GM23338 (cell line): ENCODE measurements at regions not wholly inside any gene's neighbourhood (a gene's known extent, or its start where the extent isn't known, plus 50 kb on each side); places are given as distances from the start of the nearest gene placed in this dataset.
A peak's percentile ranks its signal among the peaks of the same experiment; 100 is the strongest.

ENCODE experiments used
- ATAC-seq: fragments of 200-7000 bp; cut with Tn5 transposase; 3 replicates; pipeline ENCODE4 v1.9.1; 2020
- DNase-seq: peaks from one replicate; pipeline ENCODE4 v3.0.0-alpha.2; 2015; ENCODE audit warnings: low spot score
- H2AFZ ChIP-seq: fragments of 200-600 bp; sonication (generic); 2 replicates; pipeline ENCODE4 v1.8.0; 2016; ENCODE audit warnings: antibody characterized with exemption, mild to moderate bottlenecking, moderate library complexity
- H3F3A ChIP-seq: fragments of 200-600 bp; sonication (generic); replicated peaks from 2 replicates; pipeline ENCODE4 v1.8.0; 2017; ENCODE audit warnings: antibody characterized with exemption, mixed run types, low read depth
- H3K27ac ChIP-seq: fragments of 200-600 bp; sonication (generic); 2 replicates; pipeline ENCODE4 v1.6.1; 2016; ENCODE audit warnings: low read depth
- H3K27me3 ChIP-seq: fragments of 200-600 bp; sonication (generic); 2 replicates; pipeline ENCODE4 v1.8.0; 2016; ENCODE audit warnings: mild to moderate bottlenecking, mixed run types, moderate library complexity; ENCODE audit not compliant: insufficient read depth
- H3K36me3 ChIP-seq: fragments of 200-600 bp; sonication (generic); 2 replicates; pipeline ENCODE4 v1.8.0; 2016; ENCODE audit warnings: mild to moderate bottlenecking; ENCODE audit not compliant: insufficient read depth
- H3K4me1 ChIP-seq: fragments of 200-600 bp; sonication (generic); 2 replicates; pipeline ENCODE4 v1.8.0; 2016; ENCODE audit warnings: mild to moderate bottlenecking, moderate library complexity; ENCODE audit not compliant: insufficient read depth
- H3K4me2 ChIP-seq: fragments of 200-600 bp; sonication (generic); 2 replicates; pipeline ENCODE4 v1.7.1; 2017; ENCODE audit warnings: mixed run types
- H3K4me3 ChIP-seq: fragments of 200-600 bp; sonication (generic); 2 replicates; pipeline ENCODE4 v1.6.1; 2016; ENCODE audit warnings: mixed run types
- H3K79me2 ChIP-seq: fragments of 200-600 bp; sonication (generic); replicated peaks from 2 replicates; pipeline ENCODE4 v1.8.0; 2017; ENCODE audit warnings: mild to moderate bottlenecking; ENCODE audit not compliant: insufficient read depth
- H3K9me2 ChIP-seq: fragments of 200-600 bp; sonication (generic); 2 replicates; pipeline ENCODE4 v1.8.0; 2017; ENCODE audit not compliant: insufficient read depth
- H4K20me1 ChIP-seq: fragments of 200-600 bp; sonication (generic); replicated peaks from 2 replicates; pipeline ENCODE4 v1.8.0; 2017; ENCODE audit warnings: mild to moderate bottlenecking; ENCODE audit not compliant: insufficient read depth
- H3K27ac Mint-ChIP-seq: 2 replicates; pipeline ENCODE4 v1.8.0; 2020; ENCODE audit warnings: inconsistent platforms, mild to moderate bottlenecking, moderate library complexity, mixed read lengths
- H3K27me3 Mint-ChIP-seq: 3 replicates; pipeline ENCODE4 v1.8.0; 2022; ENCODE audit warnings: low read depth, mild to moderate bottlenecking, moderate library complexity, mixed read lengths, inconsistent platforms; ENCODE audit not compliant: insufficient read depth, poor library complexity
- H3K36me3 Mint-ChIP-seq: 3 replicates; pipeline ENCODE4 v1.8.0; 2021; ENCODE audit warnings: low read depth, mild to moderate bottlenecking, inconsistent platforms, moderate library complexity, mixed read lengths
- H3K4me1 Mint-ChIP-seq: 3 replicates; pipeline ENCODE4 v1.8.0; 2020; ENCODE audit warnings: mild to moderate bottlenecking, inconsistent platforms, mixed read lengths
- H3K4me3 Mint-ChIP-seq: 3 replicates; pipeline ENCODE4 v1.8.0; 2021; ENCODE audit warnings: moderate library complexity, mild to moderate bottlenecking, inconsistent platforms, mixed read lengths
- H3K9me3 Mint-ChIP-seq: 3 replicates; pipeline ENCODE4 v1.8.0; 2020; ENCODE audit warnings: moderate library complexity, mild to moderate bottlenecking, inconsistent platforms, mixed read lengths
- CREB1 ChIP-seq: fragments of 250-450 bp; sonication (Bioruptor Pico); IDR thresholded peaks from 2 replicates; pipeline ENCODE4 v1.5.0; 2020; ENCODE audit warnings: low read depth, mild to moderate bottlenecking, moderate library complexity
- CTCF ChIP-seq, 2 experiments: fragments of 200-600 bp in 1 of 2; sonication (generic) in 1 of 2; conservative IDR thresholded peaks; 2 replicates each; pipeline versions ENCODE4 v1.5.1 to v1.6.1; 2016 to 2017; ENCODE audit warnings: antibody characterized with exemption in 2 of 2, low read depth in 2 of 2, mild to moderate bottlenecking in 2 of 2, moderate library complexity in 1 of 2
- EZH2 ChIP-seq: fragments of 200-600 bp; sonication (generic); IDR thresholded peaks from one replicate; pipeline ENCODE4 v1.8.0; 2017; ENCODE audit warnings: antibody characterized with exemption, mild to moderate bottlenecking, low read depth; ENCODE audit not compliant: unreplicated experiment
- EZH2phosphoT487 ChIP-seq: fragments of 200-600 bp; sonication (generic); IDR thresholded peaks from one replicate; pipeline ENCODE4 v1.8.1; 2018; ENCODE audit warnings: antibody characterized with exemption; ENCODE audit not compliant: unreplicated experiment
- JUNB ChIP-seq: IDR thresholded peaks from one replicate; pipeline ENCODE4 v1.6.1; 2016; ENCODE audit warnings: antibody characterized with exemption; ENCODE audit not compliant: unreplicated experiment
- NANOG ChIP-seq: IDR thresholded peaks from 2 replicates; pipeline ENCODE4 v1.6.1; 2016; ENCODE audit warnings: antibody characterized with exemption, borderline replicate concordance
- POLR2AphosphoS5 ChIP-seq: IDR thresholded peaks from 2 replicates; pipeline ENCODE4 v1.6.1; 2016; ENCODE audit warnings: antibody characterized with exemption, low read depth
- REST ChIP-seq: IDR thresholded peaks from one replicate; pipeline ENCODE4 v1.6.1; 2018; ENCODE audit warnings: antibody characterized with exemption; ENCODE audit not compliant: unreplicated experiment
- ZNF114 ChIP-seq: fragments of 250-450 bp; sonication (Bioruptor Pico); IDR thresholded peaks from 2 replicates; pipeline ENCODE4 v1.5.0; 2020; ENCODE audit warnings: mild to moderate bottlenecking, moderate library complexity
- ZNF462 ChIP-seq: fragments of 250-450 bp; sonication (Bioruptor Pico); IDR thresholded peaks from 2 replicates; pipeline ENCODE4 v1.5.0; 2020; ENCODE audit warnings: mild to moderate bottlenecking, moderate library complexity

- TF ChIP-seq ZNF462 (CRISPR knock-in tag) = no peak
Observed at GRCh38 chr9:135343136-135343535, 136.4 kb upstream of the PPP1R26 start (continued).

- Histone ChIP-seq H3K9me2 (no peaks in the 10 kb centered on the region; the same call in 1 of the 2 replicates), H3K27me3 (no peaks in the 10 kb centered on the region), H3K4me2 (no peak overlapping the region), H3F3A (peaks cover 19% of the 10 kb centered on the region), H3K4me3 (no peak overlapping the region), H3K79me2 (no peaks in the 10 kb centered on the region), H2AFZ (no peak overlapping the region), H4K20me1 (no peaks in the 10 kb centered on the region), H3K4me1 (peaks cover 20% of the 10 kb centered on the region), H3K36me3 (no peaks in the 10 kb centered on the region), H3K27ac (no peak overlapping the region)
- Mint-ChIP-seq H3K27me3 (peaks cover 19% of the 10 kb centered on the region), H3K36me3 (no peaks in the 10 kb centered on the region), H3K9me3 (no peaks in the 10 kb centered on the region), H3K4me1 (peaks cover 25% of the 10 kb centered on the region), H3K27ac (no peak overlapping the region), H3K4me3 (no peak overlapping the region)
- ATAC-seq = peak; percentile 82
- peak; percentile 85 for DNase-seq
- no peak for TF ChIP-seq NANOG
- TF ChIP-seq EZH2 = no peak
- no peak for TF ChIP-seq JUNB
- TF ChIP-seq REST = no peak
- 0 out of 2 replicates have a peak, but pooled peaks have one; percentile 26 for TF ChIP-seq CREB1 (CRISPR knock-in tag)
- TF ChIP-seq ZNF114 (CRISPR knock-in tag) = no peak
- no peak for TF ChIP-seq POLR2AphosphoS5
- peak; percentile 88 to 99 for TF ChIP-seq CTCF (conservative IDR thresholded peaks at IDR 0.05; ENCODE audit: low read depth in 2 of 2)
- TF ChIP-seq EZH2phosphoT487 = no peak
Observed at GRCh38 chr9:135343837-135344522, 135.6 kb upstream of the PPP1R26 start.
